ENCODE measurements at regions not wholly inside any gene's neighbourhood (a gene's known extent, or its start where the extent isn't known, plus 50 kb on each side); places are given as distances from the start of the nearest gene placed in this dataset.

- ATAC-seq (no peak), DNase-seq (no peak)
- intact Hi-C loops (cut with DNase I), result no loop called here
Observed at GRCh38 chr3:107313711-107314110, 63.5 kb upstream of the CCDC54 start.

- intact Hi-C loops (cut with DNase I), result no loop called here
- ATAC-seq, result no peak
- no peak for DNase-seq
Observed at GRCh38 chr3:107315141-107315540, 62.1 kb upstream of the CCDC54 start.

GRCh38 chr3:107323723-107324122 lies 53.5 kb upstream of the CCDC54 start:
- intact Hi-C loops (cut with DNase I), result no loop called here
- no peak for DNase-seq
- no peak for ATAC-seq

- intact Hi-C loops (cut with DNase I), result no loop called here
- DNase-seq (no peak), ATAC-seq (no peak)
Observed at GRCh38 chr3:107325446-107325845, 51.8 kb upstream of the CCDC54 start.

Data from left cardiac atrium (tissue), 4 donors.